T-helper 1 cell (primary cell): ENCODE measurements at regions not wholly inside any gene's neighbourhood (a gene's known extent, or its start where the extent isn't known, plus 50 kb on each side); places are given as distances from the start of the nearest gene placed in this dataset.

Experiments used
- DNase-seq, 5 donors: peaks; one replicate each; pipeline ENCODE4 v3.0.0-alpha.2; 2012 to 2020

- DNase-seq = no peak
These were observed 95.5 kb upstream of the KCNN2 start for GRCh38 chr5:114266374-114266773.

GRCh38 chr5:114296191-114296590 is 65.7 kb upstream of the KCNN2 start:
- no peak for DNase-seq

GRCh38 chr5:114297915-114298314 is 64.0 kb upstream of the KCNN2 start:
- no peak for DNase-seq

GRCh38 chr5:114305402-114306207 is 56.3 kb upstream of the KCNN2 start:
- no peak for DNase-seq

- DNase-seq = no peak
These were observed 53.9 kb upstream of the KCNN2 start for GRCh38 chr5:114308017-114308416.

GRCh38 chr5:114308508-114308907 is 53.4 kb upstream of the KCNN2 start:
- DNase-seq = no peak

GRCh38 chr5:114310666-114311065 is 51.2 kb upstream of the KCNN2 start:
- DNase-seq = no peak

GRCh38 chr5:114311281-114311680 is 50.6 kb upstream of the KCNN2 start:
- DNase-seq = no peak

GRCh38 chr5:114311968-114312367 is 49.9 kb upstream of the KCNN2 start:
- no peak for DNase-seq
